ENCODE measurements at regions not wholly inside any gene's neighbourhood (a gene's known extent, or its start where the extent isn't known, plus 50 kb on each side); places are given as distances from the start of the nearest gene placed in this dataset.

GRCh38 chr15:69578787-69579583 lies 126.4 kb downstream of the RPLP1 start:
- no peak for TF ChIP-seq CTCF (IDR thresholded peaks at IDR 0.05; ENCODE audit: insufficient read depth, low read length, missing control alignments)
- no peak for DNase-seq (ENCODE audit: low read depth, low spot score)
- no peak overlapping the region for H3K4me3 ChIP-seq (ENCODE audit: low read depth, low read length)
- CTCF ChIA-PET: no interaction called here
- POLR2A ChIA-PET: no interaction called here

GRCh38 chr15:69579950-69580618 lies 127.5 kb downstream of the RPLP1 start:
- no peak for TF ChIP-seq CTCF (IDR thresholded peaks at IDR 0.05; ENCODE audit: insufficient read depth, low read length, missing control alignments)
- H3K4me3 ChIP-seq (ENCODE audit: low read depth, low read length): no peak overlapping the region
- DNase-seq (ENCODE audit: low read depth, low spot score): no peak
- ChIA-PET POLR2A (no interaction called here), CTCF (no interaction called here)

- no peak overlapping the region for H3K4me3 ChIP-seq (ENCODE audit: low read depth, low read length)
- POLR2A ChIA-PET: no interaction called here
- no peak for TF ChIP-seq CTCF (IDR thresholded peaks at IDR 0.05; ENCODE audit: insufficient read depth, low read length, missing control alignments)
- no peak for DNase-seq (ENCODE audit: low read depth, low spot score)
- CTCF ChIA-PET: no interaction called here
These were observed 131.0 kb downstream of the RPLP1 start for GRCh38 chr15:69583626-69584025.

- DNase-seq (ENCODE audit: low read depth, low spot score): no peak
- no peak overlapping the region for H3K4me3 ChIP-seq (ENCODE audit: low read depth, low read length)
- ChIA-PET POLR2A (no interaction called here), CTCF (interaction anchor here (0.8 to 1.4 kb wide), 3 partner anchors 8 to 12 kb away, joined by 3 to 4 read pairs (median 3); no protein-coding TSS in a partner anchor)
- TF ChIP-seq CTCF (IDR thresholded peaks at IDR 0.05; ENCODE audit: insufficient read depth, low read length, missing control alignments): no peak
These were observed 133.3 kb downstream of the RPLP1 start for GRCh38 chr15:69585937-69586336.

- DNase-seq (ENCODE audit: low read depth, low spot score): no peak
- TF ChIP-seq CTCF (IDR thresholded peaks at IDR 0.05; ENCODE audit: insufficient read depth, low read length, missing control alignments): no peak
- H3K4me3 ChIP-seq (ENCODE audit: low read depth, low read length): no peak overlapping the region
- CTCF ChIA-PET: interaction anchor here (1.4 kb wide), 1 partner anchor 7 kb away, joined by 4 read pairs; no protein-coding TSS in a partner anchor
- POLR2A ChIA-PET: no interaction called here
These were observed 134.1 kb downstream of the RPLP1 start for GRCh38 chr15:69586721-69587120.

GRCh38 chr15:69587723-69588426 lies 135.3 kb downstream of the RPLP1 start:
- DNase-seq (ENCODE audit: low read depth, low spot score): no peak
- POLR2A ChIA-PET: interaction anchor here (0.5 kb wide), 1 partner anchor 267 kb away, joined by 3 read pairs; no protein-coding TSS in a partner anchor
- no peak overlapping the region for H3K4me3 ChIP-seq (ENCODE audit: low read depth, low read length)
- CTCF ChIA-PET: no interaction called here
- no peak for TF ChIP-seq CTCF (IDR thresholded peaks at IDR 0.05; ENCODE audit: insufficient read depth, low read length, missing control alignments)
